ENCODE measurements at regions not wholly inside any gene's neighbourhood (a gene's known extent, or its start where the extent isn't known, plus 50 kb on each side); places are given as distances from the start of the nearest gene placed in this dataset.

GRCh38 chr14:24721775-24722174, 87.8 kb upstream of the GZMB start:
- TF ChIP-seq, protein P1, sequence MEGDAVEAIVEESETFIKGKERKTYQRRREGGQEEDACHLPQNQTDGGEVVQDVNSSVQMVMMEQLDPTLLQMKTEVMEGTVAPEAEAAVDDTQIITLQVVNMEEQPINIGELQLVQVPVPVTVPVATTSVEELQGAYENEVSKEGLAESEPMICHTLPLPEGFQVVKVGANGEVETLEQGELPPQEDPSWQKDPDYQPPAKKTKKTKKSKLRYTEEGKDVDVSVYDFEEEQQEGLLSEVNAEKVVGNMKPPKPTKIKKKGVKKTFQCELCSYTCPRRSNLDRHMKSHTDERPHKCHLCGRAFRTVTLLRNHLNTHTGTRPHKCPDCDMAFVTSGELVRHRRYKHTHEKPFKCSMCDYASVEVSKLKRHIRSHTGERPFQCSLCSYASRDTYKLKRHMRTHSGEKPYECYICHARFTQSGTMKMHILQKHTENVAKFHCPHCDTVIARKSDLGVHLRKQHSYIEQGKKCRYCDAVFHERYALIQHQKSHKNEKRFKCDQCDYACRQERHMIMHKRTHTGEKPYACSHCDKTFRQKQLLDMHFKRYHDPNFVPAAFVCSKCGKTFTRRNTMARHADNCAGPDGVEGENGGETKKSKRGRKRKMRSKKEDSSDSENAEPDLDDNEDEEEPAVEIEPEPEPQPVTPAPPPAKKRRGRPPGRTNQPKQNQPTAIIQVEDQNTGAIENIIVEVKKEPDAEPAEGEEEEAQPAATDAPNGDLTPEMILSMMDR (IDR thresholded peaks at IDR 0.05): no peak
- TF ChIP-seq ZFX (IDR thresholded peaks at IDR 0.05; ENCODE audit: borderline replicate concordance): no peak

Data from 22Rv1 (cell line).